NCI-H460 (cell line): ENCODE measurements at regions not wholly inside any gene's neighbourhood (a gene's known extent, or its start where the extent isn't known, plus 50 kb on each side); places are given as distances from the start of the nearest gene placed in this dataset.

Source experiments
- DNase-seq: peaks from one replicate; pipeline ENCODE4 v3.0.0-alpha.2; 2016; ENCODE audit warnings: low read depth; ENCODE audit errors: extremely low read depth

DNA sequence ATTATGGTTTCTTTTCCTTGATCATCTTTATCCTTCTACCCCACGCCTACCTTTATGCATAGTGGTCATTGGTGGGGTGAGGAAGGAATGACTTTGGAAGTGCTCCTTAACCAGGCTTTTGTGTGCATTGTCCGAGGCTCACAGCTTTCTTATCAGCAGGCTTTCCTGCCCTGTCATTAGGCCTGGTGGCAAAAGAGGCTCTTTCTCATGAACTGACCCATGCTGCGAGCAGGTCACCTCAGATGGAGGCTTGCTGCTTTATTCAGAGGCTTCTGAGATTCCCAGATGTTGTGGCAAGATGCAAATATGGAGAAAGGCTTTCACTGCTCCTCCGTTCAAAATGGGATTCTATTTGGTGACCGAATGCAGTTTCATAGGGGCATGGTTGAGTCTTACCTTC is 57.4 kb upstream of the DMRTA1 start:
- no peak for DNase-seq

DNA sequence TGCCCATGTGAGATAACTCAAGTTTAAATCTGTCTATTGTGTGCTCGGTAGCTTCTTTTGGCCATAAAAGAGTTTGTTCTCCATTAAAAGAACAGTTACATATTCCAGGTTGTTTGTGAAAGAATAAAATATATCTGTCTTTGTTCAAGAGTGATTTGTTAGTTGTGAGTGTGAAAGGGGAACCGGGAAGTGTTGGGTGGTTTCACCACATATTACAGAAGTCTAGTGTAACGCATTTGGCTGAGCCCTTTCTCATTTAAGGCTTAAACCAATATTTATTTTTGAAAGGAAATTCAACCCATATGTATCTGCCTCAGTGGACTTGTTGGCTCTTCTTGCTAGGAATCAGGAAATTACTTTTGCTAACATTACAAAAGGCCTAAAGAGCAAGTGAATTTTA is 54.1 kb upstream of the DMRTA1 start:
- DNase-seq = no peak

DNA sequence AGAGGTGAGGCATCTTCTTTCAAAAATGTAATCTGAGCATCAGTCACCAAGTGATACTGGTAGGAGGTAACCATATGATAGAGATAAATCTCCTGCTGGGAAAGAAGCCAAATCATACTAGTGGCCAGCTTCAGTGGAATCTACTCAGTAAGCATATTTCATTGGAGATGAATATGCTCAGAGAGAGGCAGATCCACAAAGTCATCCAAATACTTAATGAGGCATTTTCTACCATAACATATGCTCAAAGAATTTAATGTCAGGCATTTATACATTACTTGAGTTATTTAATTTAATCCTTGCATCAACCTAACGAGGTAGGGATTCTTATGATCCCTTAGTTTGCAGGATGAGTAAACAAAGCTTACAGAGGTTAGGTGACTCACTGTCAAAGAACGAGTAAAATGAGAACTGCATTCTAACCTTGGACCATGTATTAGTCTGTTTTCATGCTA is 50.9 kb upstream of the DMRTA1 start:
- no peak for DNase-seq
